ENCODE measurements at regions not wholly inside any gene's neighbourhood (a gene's known extent, or its start where the extent isn't known, plus 50 kb on each side); places are given as distances from the start of the nearest gene placed in this dataset.

DNA sequence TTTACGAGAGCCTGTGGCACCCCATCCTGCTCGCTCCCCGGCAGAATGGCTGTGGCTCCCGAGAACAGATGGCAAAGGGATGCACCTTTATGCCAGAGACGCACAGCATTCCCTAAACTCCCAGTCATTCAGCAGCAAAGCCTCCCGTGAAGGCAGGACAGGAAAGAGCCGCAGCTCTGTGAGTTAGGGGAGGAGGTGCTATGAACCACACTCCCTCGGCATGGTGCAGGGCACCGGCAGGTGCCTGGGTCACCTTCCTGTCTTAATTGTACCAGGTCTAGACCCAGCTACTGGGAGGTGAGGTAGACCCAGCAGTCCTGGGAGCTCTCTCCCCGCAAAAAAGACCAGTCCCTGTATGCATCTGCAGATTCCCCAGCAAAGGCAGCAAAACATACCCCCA lies 149.8 kb downstream of the TWIST2 start:
- TF ChIP-seq ARNT (IDR thresholded peaks at IDR 0.05), result no peak
- no peak for TF ChIP-seq BHLHE40 (IDR thresholded peaks at IDR 0.05; ENCODE audit: borderline replicate concordance)
- TF ChIP-seq FOXK2 (IDR thresholded peaks at IDR 0.05), result no peak
- no peak for TF ChIP-seq HDGF (IDR thresholded peaks at IDR 0.05; ENCODE audit: borderline replicate concordance)
- TF ChIP-seq CTBP1 (IDR thresholded peaks at IDR 0.05; ENCODE audit: borderline replicate concordance), result no peak
- TF ChIP-seq FOXA1 (IDR thresholded peaks at IDR 0.05), result no peak
- no peak for TF ChIP-seq ZNF384 (IDR thresholded peaks at IDR 0.05)

Measured in HEK293T (cell line).